Renal cortical epithelial cell (primary cell): ENCODE measurements at regions not wholly inside any gene's neighbourhood (a gene's known extent, or its start where the extent isn't known, plus 50 kb on each side); places are given as distances from the start of the nearest gene placed in this dataset.
"Not testable (repeated sequence)": the region's sequence is repeated elsewhere in the genome, so short reads cannot be mapped to it uniquely, and the experiment has no call there.

Experiments used
- DNase-seq: peaks from one replicate; pipeline ENCODE4 v3.0.0-alpha.2; 2011; ENCODE audit warnings: low read depth

- no peak for DNase-seq
These were observed 119.6 kb upstream of the BRWD3 start for GRCh38 chrX:80929251-80929650.

GRCh38 chrX:80917919-80918318 lies 108.2 kb upstream of the BRWD3 start:
- DNase-seq: no peak

- not testable (repeated sequence) for DNase-seq
These were observed 102.7 kb upstream of the BRWD3 start for GRCh38 chrX:80912351-80912750.

- DNase-seq: no peak
These were observed 70.2 kb upstream of the BRWD3 start for GRCh38 chrX:80879916-80880315.

GRCh38 chrX:80879143-80879542 lies 69.5 kb upstream of the BRWD3 start:
- peak; percentile 2 for DNase-seq

- DNase-seq: peak; percentile 40
These were observed 67.2 kb upstream of the BRWD3 start for GRCh38 chrX:80876877-80877276.
